PFSK-1 (cell line): ENCODE measurements at regions not wholly inside any gene's neighbourhood (a gene's known extent, or its start where the extent isn't known, plus 50 kb on each side); places are given as distances from the start of the nearest gene placed in this dataset.

Experiments
- POLR2AphosphoS5 ChIP-seq: IDR thresholded peaks from 2 replicates; pipeline ENCODE4 v1.6.1; 2012; ENCODE audit warnings: low read depth, mild to moderate bottlenecking, control low read depth, low read length, moderate library complexity
- TAF1 ChIP-seq: IDR thresholded peaks from 2 replicates; pipeline ENCODE4 v1.6.1; 2012; ENCODE audit warnings: low read length, control low read depth, borderline replicate concordance; ENCODE audit not compliant: insufficient read depth
- TF ChIP-seq, protein P1 (sequence below), 2 experiments: IDR thresholded peaks; 2 replicates each; pipeline versions ENCODE4 v1.6.1 to v1.8.0; 2011 to 2012; ENCODE audit warnings: low read depth in 2 of 2, low read length in 2 of 2, control low read depth in 1 of 2, inconsistent platforms in 1 of 2, mild to moderate bottlenecking in 1 of 2, moderate library complexity in 1 of 2; ENCODE audit not compliant: insufficient read depth in 1 of 2

DNA sequence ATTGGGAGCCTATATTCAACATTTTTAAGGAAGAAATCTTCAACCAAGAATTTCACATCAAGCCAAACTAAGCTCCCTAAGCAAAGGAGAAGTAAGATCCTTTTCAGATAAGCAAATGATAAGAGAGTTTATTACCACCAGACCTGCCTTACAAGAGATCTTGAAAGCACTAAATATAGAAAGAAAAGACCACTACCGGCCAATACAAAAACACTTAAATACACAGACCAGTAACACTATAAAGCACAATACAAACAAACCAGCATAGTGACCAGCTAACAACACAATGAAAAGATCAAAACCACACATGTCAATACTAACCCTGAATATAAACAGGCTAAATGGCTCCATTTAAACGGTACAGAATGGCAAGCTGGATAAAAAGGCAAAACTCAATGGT is 165.4 kb downstream of the MRPL39 start:
- TF ChIP-seq, protein P1, sequence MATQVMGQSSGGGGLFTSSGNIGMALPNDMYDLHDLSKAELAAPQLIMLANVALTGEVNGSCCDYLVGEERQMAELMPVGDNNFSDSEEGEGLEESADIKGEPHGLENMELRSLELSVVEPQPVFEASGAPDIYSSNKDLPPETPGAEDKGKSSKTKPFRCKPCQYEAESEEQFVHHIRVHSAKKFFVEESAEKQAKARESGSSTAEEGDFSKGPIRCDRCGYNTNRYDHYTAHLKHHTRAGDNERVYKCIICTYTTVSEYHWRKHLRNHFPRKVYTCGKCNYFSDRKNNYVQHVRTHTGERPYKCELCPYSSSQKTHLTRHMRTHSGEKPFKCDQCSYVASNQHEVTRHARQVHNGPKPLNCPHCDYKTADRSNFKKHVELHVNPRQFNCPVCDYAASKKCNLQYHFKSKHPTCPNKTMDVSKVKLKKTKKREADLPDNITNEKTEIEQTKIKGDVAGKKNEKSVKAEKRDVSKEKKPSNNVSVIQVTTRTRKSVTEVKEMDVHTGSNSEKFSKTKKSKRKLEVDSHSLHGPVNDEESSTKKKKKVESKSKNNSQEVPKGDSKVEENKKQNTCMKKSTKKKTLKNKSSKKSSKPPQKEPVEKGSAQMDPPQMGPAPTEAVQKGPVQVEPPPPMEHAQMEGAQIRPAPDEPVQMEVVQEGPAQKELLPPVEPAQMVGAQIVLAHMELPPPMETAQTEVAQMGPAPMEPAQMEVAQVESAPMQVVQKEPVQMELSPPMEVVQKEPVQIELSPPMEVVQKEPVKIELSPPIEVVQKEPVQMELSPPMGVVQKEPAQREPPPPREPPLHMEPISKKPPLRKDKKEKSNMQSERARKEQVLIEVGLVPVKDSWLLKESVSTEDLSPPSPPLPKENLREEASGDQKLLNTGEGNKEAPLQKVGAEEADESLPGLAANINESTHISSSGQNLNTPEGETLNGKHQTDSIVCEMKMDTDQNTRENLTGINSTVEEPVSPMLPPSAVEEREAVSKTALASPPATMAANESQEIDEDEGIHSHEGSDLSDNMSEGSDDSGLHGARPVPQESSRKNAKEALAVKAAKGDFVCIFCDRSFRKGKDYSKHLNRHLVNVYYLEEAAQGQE (IDR thresholded peaks at IDR 0.05; ENCODE audit: insufficient read depth in 1 of 2, low read depth in 2 of 2, low read length in 2 of 2) = no peak
- TF ChIP-seq POLR2AphosphoS5 = no peak
- TF ChIP-seq TAF1 = no peak
